HepG2 (cell line): ENCODE measurements at regions not wholly inside any gene's neighbourhood (a gene's known extent, or its start where the extent isn't known, plus 50 kb on each side); places are given as distances from the start of the nearest gene placed in this dataset.

ENCODE experiments used
- CREM ChIP-seq, 2 experiments: sonication (generic) in 1 of 2; formaldehyde crosslinking in 1 of 2; IDR thresholded peaks; 2 replicates each; pipeline versions ENCODE4 v1.4.0 to v1.6.1; 2016 to 2020; ENCODE audit warnings: antibody characterized with exemption in 1 of 2, mild to moderate bottlenecking in 1 of 2, missing genetic modification reagents in 1 of 2
- MAF1 ChIP-seq: sonication (generic); formaldehyde crosslinking; IDR thresholded peaks from 2 replicates; pipeline ENCODE4 v1.5.0; 2020; ENCODE audit warnings: missing genetic modification reagents, borderline replicate concordance
- MED1 ChIP-seq: sonication (generic); formaldehyde crosslinking; IDR thresholded peaks from 2 replicates; pipeline ENCODE4 v1.4.0; 2020; ENCODE audit warnings: missing genetic modification reagents
- MTA3 ChIP-seq: sonication (generic); formaldehyde crosslinking; IDR thresholded peaks from 2 replicates; pipeline ENCODE4 v1.4.0; 2020; ENCODE audit warnings: missing genetic modification reagents
- PCBP2 ChIP-seq: fragments of 200-400 bp; formaldehyde crosslinking; optimal IDR thresholded peaks from 2 replicates; pipeline ENCODE3; 2018; ENCODE audit warnings: low read length, low read depth; ENCODE audit not compliant: poor library complexity, severe bottlenecking
- ZBTB20 ChIP-seq: sonication (generic); formaldehyde crosslinking; IDR thresholded peaks from 2 replicates; pipeline ENCODE4 v1.8.1; 2023; ENCODE audit warnings: missing genetic modification reagents, low read depth, mild to moderate bottlenecking, borderline replicate concordance
- ZNF205 ChIP-seq: IDR thresholded peaks from 2 replicates; pipeline ENCODE4 v1.6.1; 2018; ENCODE audit warnings: missing biosample characterization, missing genetic modification reagents
- TF ChIP-seq, protein P1 (sequence below): sonication (generic); formaldehyde crosslinking; IDR thresholded peaks from one replicate; pipeline ENCODE4 v1.5.1; 2020; ENCODE audit warnings: mild to moderate bottlenecking, missing genetic modification reagents; ENCODE audit errors: not compliant biosample characterization
- TF ChIP-seq, protein P2 (sequence below): sonication (generic); formaldehyde crosslinking; IDR thresholded peaks from 2 replicates; pipeline ENCODE4 v1.4.0; 2020; ENCODE audit warnings: mild to moderate bottlenecking, missing genetic modification reagents
- TF ChIP-seq, protein P3 (sequence below): sonication (generic); formaldehyde crosslinking; IDR thresholded peaks from 2 replicates; pipeline ENCODE4 v1.5.1; 2020; ENCODE audit warnings: missing genetic modification reagents, mild to moderate bottlenecking, borderline replicate concordance

DNA sequence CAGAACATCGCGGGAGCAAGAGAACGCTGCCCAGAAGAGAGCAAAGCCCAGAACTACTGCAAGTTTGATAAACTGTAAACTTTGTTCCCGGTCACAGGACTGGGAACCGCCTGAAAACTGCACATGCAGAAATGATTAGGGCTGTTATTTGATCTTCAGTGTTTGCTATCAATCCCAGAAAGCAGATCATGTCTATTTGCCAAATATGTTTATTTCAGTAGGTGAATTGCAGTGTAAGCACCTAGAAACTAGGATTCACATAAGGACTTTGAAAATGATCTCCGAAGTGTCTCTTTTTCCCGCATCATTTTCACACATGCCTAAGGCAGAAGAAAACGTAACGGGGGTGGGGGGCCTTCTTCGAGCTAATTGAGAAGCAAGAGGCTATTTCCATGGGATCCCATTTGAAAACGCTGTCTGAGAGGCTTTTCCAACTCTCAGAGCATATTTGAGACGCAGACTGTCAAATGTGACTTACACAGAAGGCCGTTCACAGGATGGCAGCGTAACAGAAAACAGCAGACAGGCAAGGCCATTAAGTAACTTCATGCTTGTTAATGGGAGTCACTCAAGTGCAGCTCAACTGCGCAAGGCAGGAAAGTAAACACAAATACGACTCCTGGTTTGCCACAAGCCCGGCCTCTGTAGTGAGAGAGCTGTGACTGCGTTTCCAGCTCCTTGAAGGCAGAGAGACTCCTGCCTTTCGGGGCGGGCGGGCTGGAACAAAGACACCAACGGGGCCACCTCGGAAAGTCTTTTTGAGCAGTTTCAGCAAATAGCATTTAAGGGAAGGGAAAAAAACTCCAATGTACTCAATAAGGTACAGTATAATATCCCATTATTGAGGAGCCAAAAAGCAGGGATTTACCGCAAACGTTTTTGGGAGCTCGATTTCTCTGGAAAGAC lies 144.7 kb upstream of the ZNF217 start (continued):
- TF ChIP-seq, protein P1, sequence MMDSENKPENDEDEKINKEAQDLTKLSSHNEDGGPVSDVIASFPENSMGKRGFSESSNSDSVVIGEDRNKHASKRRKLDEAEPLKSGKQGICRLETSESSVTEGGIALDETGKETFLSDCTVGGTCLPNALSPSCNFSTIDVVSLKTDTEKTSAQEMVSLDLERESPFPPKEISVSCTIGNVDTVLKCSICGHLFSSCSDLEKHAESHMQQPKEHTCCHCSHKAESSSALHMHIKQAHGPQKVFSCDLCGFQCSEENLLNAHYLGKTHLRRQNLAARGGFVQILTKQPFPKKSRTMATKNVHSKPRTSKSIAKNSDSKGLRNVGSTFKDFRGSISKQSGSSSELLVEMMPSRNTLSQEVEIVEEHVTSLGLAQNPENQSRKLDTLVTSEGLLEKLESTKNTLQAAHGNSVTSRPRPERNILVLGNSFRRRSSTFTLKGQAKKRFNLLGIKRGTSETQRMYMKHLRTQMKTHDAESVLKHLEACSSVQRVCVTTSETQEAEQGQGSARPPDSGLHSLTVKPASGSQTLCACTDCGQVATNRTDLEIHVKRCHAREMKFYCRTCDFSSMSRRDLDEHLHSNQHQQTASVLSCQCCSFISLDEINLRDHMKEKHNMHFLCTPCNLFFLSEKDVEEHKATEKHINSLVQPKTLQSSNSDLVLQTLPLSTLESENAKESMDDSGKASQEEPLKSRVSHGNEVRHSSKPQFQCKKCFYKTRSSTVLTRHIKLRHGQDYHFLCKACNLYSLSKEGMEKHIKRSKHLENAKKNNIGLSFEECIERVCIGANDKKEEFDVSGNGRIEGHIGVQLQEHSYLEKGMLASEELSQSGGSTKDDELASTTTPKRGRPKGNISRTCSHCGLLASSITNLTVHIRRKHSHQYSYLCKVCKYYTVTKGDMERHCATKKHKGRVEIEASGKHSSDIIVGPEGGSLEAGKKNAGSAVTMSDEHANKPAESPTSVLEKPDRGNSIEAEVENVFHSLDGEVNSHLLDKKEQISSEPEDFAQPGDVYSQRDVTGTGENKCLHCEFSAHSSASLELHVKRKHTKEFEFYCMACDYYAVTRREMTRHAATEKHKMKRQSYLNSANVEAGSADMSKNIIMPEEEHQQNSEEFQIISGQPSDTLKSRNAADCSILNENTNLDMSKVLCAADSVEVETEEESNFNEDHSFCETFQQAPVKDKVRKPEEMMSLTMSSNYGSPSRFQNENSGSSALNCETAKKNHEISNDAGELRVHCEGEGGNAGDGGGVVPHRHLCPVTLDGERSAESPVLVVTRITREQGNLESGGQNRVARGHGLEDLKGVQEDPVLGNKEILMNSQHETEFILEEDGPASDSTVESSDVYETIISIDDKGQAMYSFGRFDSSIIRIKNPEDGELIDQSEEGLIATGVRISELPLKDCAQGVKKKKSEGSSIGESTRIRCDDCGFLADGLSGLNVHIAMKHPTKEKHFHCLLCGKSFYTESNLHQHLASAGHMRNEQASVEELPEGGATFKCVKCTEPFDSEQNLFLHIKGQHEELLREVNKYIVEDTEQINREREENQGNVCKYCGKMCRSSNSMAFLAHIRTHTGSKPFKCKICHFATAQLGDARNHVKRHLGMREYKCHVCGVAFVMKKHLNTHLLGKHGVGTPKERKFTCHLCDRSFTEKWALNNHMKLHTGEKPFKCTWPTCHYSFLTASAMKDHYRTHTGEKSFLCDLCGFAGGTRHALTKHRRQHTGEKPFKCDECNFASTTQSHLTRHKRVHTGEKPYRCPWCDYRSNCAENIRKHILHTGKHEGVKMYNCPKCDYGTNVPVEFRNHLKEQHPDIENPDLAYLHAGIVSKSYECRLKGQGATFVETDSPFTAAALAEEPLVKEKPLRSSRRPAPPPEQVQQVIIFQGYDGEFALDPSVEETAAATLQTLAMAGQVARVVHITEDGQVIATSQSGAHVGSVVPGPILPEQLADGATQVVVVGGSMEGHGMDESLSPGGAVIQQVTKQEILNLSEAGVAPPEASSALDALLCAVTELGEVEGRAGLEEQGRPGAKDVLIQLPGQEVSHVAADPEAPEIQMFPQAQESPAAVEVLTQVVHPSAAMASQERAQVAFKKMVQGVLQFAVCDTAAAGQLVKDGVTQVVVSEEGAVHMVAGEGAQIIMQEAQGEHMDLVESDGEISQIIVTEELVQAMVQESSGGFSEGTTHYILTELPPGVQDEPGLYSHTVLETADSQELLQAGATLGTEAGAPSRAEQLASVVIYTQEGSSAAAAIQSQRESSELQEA (CRISPR knock-in tag), result peak; percentile 56
- TF ChIP-seq MED1 (CRISPR knock-in tag), result peak; percentile 77
- no peak for TF ChIP-seq PCBP2
- peak; percentile 52 for TF ChIP-seq CREM (IDR thresholded peaks at IDR 0.05)
- no peak for TF ChIP-seq CREM (CRISPR knock-in tag; IDR thresholded peaks at IDR 0.05)
- peak; percentile 90 for TF ChIP-seq ZNF205 (CRISPR knock-in tag)
- TF ChIP-seq, protein P2, sequence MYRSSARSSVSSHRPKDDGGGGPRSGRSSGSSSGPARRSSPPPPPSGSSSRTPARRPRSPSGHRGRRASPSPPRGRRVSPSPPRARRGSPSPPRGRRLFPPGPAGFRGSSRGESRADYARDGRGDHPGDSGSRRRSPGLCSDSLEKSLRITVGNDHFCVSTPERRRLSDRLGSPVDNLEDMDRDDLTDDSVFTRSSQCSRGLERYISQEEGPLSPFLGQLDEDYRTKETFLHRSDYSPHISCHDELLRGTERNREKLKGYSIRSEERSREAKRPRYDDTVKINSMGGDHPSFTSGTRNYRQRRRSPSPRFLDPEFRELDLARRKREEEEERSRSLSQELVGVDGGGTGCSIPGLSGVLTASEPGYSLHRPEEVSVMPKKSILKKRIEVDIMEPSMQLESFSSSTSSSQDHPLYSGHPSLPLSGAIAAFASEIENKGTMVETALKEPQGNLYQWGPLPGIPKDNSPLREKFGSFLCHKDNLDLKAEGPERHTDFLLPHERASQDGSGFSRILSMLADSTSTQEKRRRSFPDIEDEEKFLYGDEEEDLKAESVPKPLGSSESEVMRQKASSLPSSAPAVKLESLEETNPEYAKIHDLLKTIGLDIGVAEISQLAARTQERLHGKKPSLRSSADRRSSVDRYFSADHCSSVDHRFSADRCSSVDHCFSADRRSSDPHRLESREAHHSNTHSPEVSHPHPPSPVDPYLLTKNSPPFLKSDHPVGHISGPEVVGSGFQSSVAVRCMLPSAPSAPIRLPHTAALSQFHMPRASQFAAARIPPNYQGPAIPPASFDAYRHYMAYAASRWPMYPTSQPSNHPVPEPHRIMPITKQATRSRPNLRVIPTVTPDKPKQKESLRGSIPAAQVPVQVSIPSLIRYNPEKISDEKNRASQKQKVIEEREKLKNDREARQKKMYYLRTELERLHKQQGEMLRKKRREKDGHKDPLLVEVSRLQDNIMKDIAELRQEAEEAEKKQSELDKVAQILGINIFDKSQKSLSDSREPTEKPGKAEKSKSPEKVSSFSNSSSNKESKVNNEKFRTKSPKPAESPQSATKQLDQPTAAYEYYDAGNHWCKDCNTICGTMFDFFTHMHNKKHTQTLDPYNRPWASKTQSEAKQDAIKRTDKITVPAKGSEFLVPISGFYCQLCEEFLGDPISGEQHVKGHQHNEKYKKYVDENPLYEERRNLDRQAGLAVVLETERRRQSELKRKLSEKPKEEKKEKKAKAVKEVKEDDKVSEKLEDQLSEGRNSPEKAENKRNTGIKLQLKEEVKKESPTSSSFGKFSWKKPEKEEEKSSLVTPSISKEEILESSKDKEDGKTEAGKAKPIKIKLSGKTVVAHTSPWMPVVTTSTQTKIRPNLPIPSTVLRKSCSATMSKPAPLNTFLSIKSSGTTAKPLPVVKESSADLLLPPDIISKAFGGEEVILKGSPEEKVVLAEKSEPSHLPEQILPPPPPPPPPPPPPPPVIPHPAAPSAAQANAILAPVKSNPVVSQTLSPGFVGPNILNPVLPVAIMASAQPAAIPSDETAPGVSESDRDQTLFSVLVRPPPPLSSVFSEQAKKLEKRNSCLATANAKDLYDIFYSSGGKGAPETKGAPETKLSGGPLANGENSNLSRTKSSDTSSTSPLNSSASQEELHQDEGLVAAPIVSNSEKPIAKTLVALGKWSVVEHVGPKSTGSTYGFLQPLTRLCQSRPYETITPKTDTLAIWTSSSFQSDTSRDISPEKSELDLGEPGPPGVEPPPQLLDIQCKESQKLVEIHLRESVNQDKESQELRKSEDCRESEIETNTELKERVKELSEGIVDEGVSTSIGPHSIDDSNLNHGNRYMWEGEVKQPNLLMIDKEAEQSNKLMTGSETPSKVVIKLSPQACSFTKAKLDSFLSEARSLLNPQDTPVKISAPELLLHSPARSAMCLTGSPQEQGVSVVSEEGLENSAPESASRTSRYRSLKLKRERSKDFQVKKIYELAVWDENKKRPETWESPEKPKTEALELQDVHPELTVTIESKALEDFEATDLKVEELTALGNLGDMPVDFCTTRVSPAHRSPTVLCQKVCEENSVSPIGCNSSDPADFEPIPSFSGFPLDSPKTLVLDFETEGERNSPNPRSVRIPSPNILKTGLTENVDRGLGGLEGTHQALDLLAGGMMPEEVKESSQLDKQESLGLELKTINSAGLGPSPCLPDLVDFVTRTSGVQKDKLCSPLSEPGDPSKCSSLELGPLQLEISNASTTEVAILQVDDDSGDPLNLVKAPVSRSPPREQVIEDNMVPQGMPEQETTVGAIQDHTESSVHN, result 0 out of 2 replicates have a peak, but pooled peaks have one; percentile 42
- no peak; the same call in 1 of the 2 replicates for TF ChIP-seq MAF1 (CRISPR knock-in tag)
- no peak for TF ChIP-seq MTA3 (CRISPR knock-in tag)
- TF ChIP-seq ZBTB20 (CRISPR knock-in tag), result no peak
- TF ChIP-seq, protein P3, sequence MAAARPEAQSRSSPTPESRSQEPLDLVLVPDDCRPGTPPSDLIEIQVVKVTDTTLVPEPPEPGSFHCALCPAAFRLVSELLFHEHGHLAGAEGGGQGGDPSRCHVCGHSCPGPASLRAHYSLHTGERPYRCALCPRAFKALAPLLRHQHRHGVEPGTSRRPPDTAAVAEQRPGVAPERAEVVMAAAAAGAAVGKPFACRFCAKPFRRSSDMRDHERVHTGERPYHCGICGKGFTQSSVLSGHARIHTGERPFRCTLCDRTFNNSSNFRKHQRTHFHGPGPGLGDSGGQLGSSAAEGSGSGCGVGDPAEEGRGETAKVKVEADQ, result peak; percentile 82
